ENCODE measurements at regions not wholly inside any gene's neighbourhood (a gene's known extent, or its start where the extent isn't known, plus 50 kb on each side); places are given as distances from the start of the nearest gene placed in this dataset.

- Histone ChIP-seq H3K4me1 (ENCODE audit: control insufficient read depth in 3 of 3, insufficient read depth in 2 of 3, low read depth in 1 of 3, low read length in 2 of 3) (no peaks in the 10 kb centered on the region), H3K4me3 (ENCODE audit: low read depth in 1 of 3, low read length in 3 of 3) (no peak overlapping the region), H3K27me3 (ENCODE audit: control insufficient read depth in 3 of 3, insufficient read depth in 3 of 3, low read length in 3 of 3) (no peaks in the 10 kb centered on the region), H3K36me3 (ENCODE audit: control insufficient read depth in 3 of 3, insufficient read depth in 2 of 3, low read depth in 1 of 3, low read length in 3 of 3) (no peaks in the 10 kb centered on the region), H3K9me3 (ENCODE audit: control insufficient read depth in 2 of 2, insufficient read depth in 1 of 2, low read depth in 1 of 2, low read length in 1 of 2) (peaks cover 0 to 2% of the 10 kb centered on the region in 2 donors), H3K27ac (ENCODE audit: low read depth in 1 of 3, low read length in 2 of 3) (no peak overlapping the region)
- 68 to 80% (median 79%) methylated on average over 4 of the region's 4 CpGs for WGBS, 3 donors
- DNase-seq (no peak), FAIRE-seq (no peak)
Measured at GRCh38 chr16:58831386-58831785, 97.3 kb upstream of the GOT2 start.

- Histone ChIP-seq H3K36me3 (ENCODE audit: control insufficient read depth in 3 of 3, insufficient read depth in 2 of 3, low read depth in 1 of 3, low read length in 3 of 3) (no peaks in the 10 kb centered on the region), H3K4me3 (ENCODE audit: low read depth in 1 of 3, low read length in 3 of 3) (no peak overlapping the region), H3K9me3 (ENCODE audit: control insufficient read depth in 2 of 2, insufficient read depth in 1 of 2, low read depth in 1 of 2, low read length in 1 of 2) (no peaks in the 10 kb centered on the region), H3K27ac (ENCODE audit: low read depth in 1 of 3, low read length in 2 of 3) (no peak overlapping the region), H3K4me1 (ENCODE audit: control insufficient read depth in 3 of 3, insufficient read depth in 2 of 3, low read depth in 1 of 3, low read length in 2 of 3) (no peaks in the 10 kb centered on the region), H3K27me3 (ENCODE audit: control insufficient read depth in 3 of 3, insufficient read depth in 3 of 3, low read length in 3 of 3) (no peaks in the 10 kb centered on the region)
- FAIRE-seq (no peak), DNase-seq (no peak)
- 70 to 81% (median 78%) methylated on average over 8 of the region's 8 CpGs for WGBS, 3 donors
Measured at GRCh38 chr16:58828901-58829545, 94.9 kb upstream of the GOT2 start.

- FAIRE-seq (no peak), DNase-seq (no peak)
- Histone ChIP-seq H3K4me1 (ENCODE audit: control insufficient read depth in 3 of 3, insufficient read depth in 2 of 3, low read depth in 1 of 3, low read length in 2 of 3) (no peaks in the 10 kb centered on the region), H3K36me3 (ENCODE audit: control insufficient read depth in 3 of 3, insufficient read depth in 2 of 3, low read depth in 1 of 3, low read length in 3 of 3) (no peaks in the 10 kb centered on the region), H3K4me3 (ENCODE audit: low read depth in 1 of 3, low read length in 3 of 3) (no peak overlapping the region), H3K27ac (ENCODE audit: low read depth in 1 of 3, low read length in 2 of 3) (no peak overlapping the region), H3K27me3 (ENCODE audit: control insufficient read depth in 3 of 3, insufficient read depth in 3 of 3, low read length in 3 of 3) (no peaks in the 10 kb centered on the region), H3K9me3 (ENCODE audit: control insufficient read depth in 2 of 2, insufficient read depth in 1 of 2, low read depth in 1 of 2, low read length in 1 of 2) (no peaks in the 10 kb centered on the region)
Measured at GRCh38 chr16:58824201-58824600, 90.1 kb upstream of the GOT2 start.

GRCh38 chr16:58821886-58822285, 87.8 kb upstream of the GOT2 start:
- no peaks in the 10 kb centered on the region for H3K9me3 ChIP-seq (ENCODE audit: control insufficient read depth in 2 of 2, insufficient read depth in 1 of 2, low read depth in 1 of 2, low read length in 1 of 2)
- no peak overlapping the region for H3K27ac ChIP-seq (ENCODE audit: low read depth in 1 of 3, low read length in 2 of 3)
- H3K4me1 ChIP-seq (ENCODE audit: control insufficient read depth in 3 of 3, insufficient read depth in 2 of 3, low read depth in 1 of 3, low read length in 2 of 3) = no peaks in the 10 kb centered on the region
- FAIRE-seq = no peak
- H3K27me3 ChIP-seq (ENCODE audit: control insufficient read depth in 3 of 3, insufficient read depth in 3 of 3, low read length in 3 of 3) = no peaks in the 10 kb centered on the region
- no peak overlapping the region for H3K4me3 ChIP-seq (ENCODE audit: low read depth in 1 of 3, low read length in 3 of 3)
- no peak for DNase-seq
- H3K36me3 ChIP-seq (ENCODE audit: control insufficient read depth in 3 of 3, insufficient read depth in 2 of 3, low read depth in 1 of 3, low read length in 3 of 3) = no peaks in the 10 kb centered on the region

GRCh38 chr16:58820411-58820810, 86.3 kb upstream of the GOT2 start:
- no peak overlapping the region for H3K4me3 ChIP-seq (ENCODE audit: low read depth in 1 of 3, low read length in 3 of 3)
- 44 to 65% (median 46%) methylated on average over 1 of the region's 1 CpG for WGBS, 3 donors
- FAIRE-seq = no peak

GRCh38 chr16:58815181-58815888, 81.2 kb upstream of the GOT2 start:
- no peaks in the 10 kb centered on the region for H3K9me3 ChIP-seq (ENCODE audit: control insufficient read depth in 2 of 2, insufficient read depth in 1 of 2, low read depth in 1 of 2, low read length in 1 of 2)
- FAIRE-seq (no peak), DNase-seq (no peak)
- H3K4me1 ChIP-seq (ENCODE audit: control insufficient read depth in 3 of 3, insufficient read depth in 2 of 3, low read depth in 1 of 3, low read length in 2 of 3) = no peaks in the 10 kb centered on the region
- H3K4me3 ChIP-seq (ENCODE audit: low read depth in 1 of 3, low read length in 3 of 3) = no peak overlapping the region
- no peaks in the 10 kb centered on the region for H3K27me3 ChIP-seq (ENCODE audit: control insufficient read depth in 3 of 3, insufficient read depth in 3 of 3, low read length in 3 of 3)
- H3K27ac ChIP-seq (ENCODE audit: low read depth in 1 of 3, low read length in 2 of 3) = no peak overlapping the region
- 65 to 79% (median 77%) methylated on average over 7 of the region's 7 CpGs for WGBS, 3 donors
- H3K36me3 ChIP-seq (ENCODE audit: control insufficient read depth in 3 of 3, insufficient read depth in 2 of 3, low read depth in 1 of 3, low read length in 3 of 3) = no peaks in the 10 kb centered on the region

More at GRCh38 chr16:58820411-58820810, 86.3 kb upstream of the GOT2 start:
- no peaks in the 10 kb centered on the region for H3K27me3 ChIP-seq (ENCODE audit: control insufficient read depth in 3 of 3, insufficient read depth in 3 of 3, low read length in 3 of 3)
- H3K4me1 ChIP-seq (ENCODE audit: control insufficient read depth in 3 of 3, insufficient read depth in 2 of 3, low read depth in 1 of 3, low read length in 2 of 3) = no peaks in the 10 kb centered on the region
- H3K36me3 ChIP-seq (ENCODE audit: control insufficient read depth in 3 of 3, insufficient read depth in 2 of 3, low read depth in 1 of 3, low read length in 3 of 3) = no peaks in the 10 kb centered on the region
- no peaks in the 10 kb centered on the region for H3K9me3 ChIP-seq (ENCODE audit: control insufficient read depth in 2 of 2, insufficient read depth in 1 of 2, low read depth in 1 of 2, low read length in 1 of 2)
- H3K27ac ChIP-seq (ENCODE audit: low read depth in 1 of 3, low read length in 2 of 3) = no peak overlapping the region
- DNase-seq = no peak

- Histone ChIP-seq H3K27ac (ENCODE audit: low read depth in 1 of 3, low read length in 2 of 3) (no peak overlapping the region), H3K9me3 (ENCODE audit: control insufficient read depth in 2 of 2, insufficient read depth in 1 of 2, low read depth in 1 of 2, low read length in 1 of 2) (no peaks in the 10 kb centered on the region), H3K36me3 (ENCODE audit: control insufficient read depth in 3 of 3, insufficient read depth in 2 of 3, low read depth in 1 of 3, low read length in 3 of 3) (no peaks in the 10 kb centered on the region), H3K4me1 (ENCODE audit: control insufficient read depth in 3 of 3, insufficient read depth in 2 of 3, low read depth in 1 of 3, low read length in 2 of 3) (no peaks in the 10 kb centered on the region), H3K27me3 (ENCODE audit: control insufficient read depth in 3 of 3, insufficient read depth in 3 of 3, low read length in 3 of 3) (no peaks in the 10 kb centered on the region), H3K4me3 (ENCODE audit: low read depth in 1 of 3, low read length in 3 of 3) (no peak overlapping the region)
- DNase-seq (peak; percentile 21 to 54), FAIRE-seq (no peak)
- 2 to 5% (median 2%) methylated on average over 12 of the region's 12 CpGs for WGBS, 3 donors
Measured at GRCh38 chr16:58814348-58814801, 80.3 kb upstream of the GOT2 start.

- no peak overlapping the region for H3K4me3 ChIP-seq (ENCODE audit: low read depth in 1 of 3, low read length in 3 of 3)
- FAIRE-seq (no peak), DNase-seq (no peak)
- no peaks in the 10 kb centered on the region for H3K36me3 ChIP-seq (ENCODE audit: control insufficient read depth in 3 of 3, insufficient read depth in 2 of 3, low read depth in 1 of 3, low read length in 3 of 3)
- peaks cover 0 to 4% of the 10 kb centered on the region in 2 donors for H3K9me3 ChIP-seq (ENCODE audit: control insufficient read depth in 2 of 2, insufficient read depth in 1 of 2, low read depth in 1 of 2, low read length in 1 of 2)
- no peaks in the 10 kb centered on the region for H3K4me1 ChIP-seq (ENCODE audit: control insufficient read depth in 3 of 3, insufficient read depth in 2 of 3, low read depth in 1 of 3, low read length in 2 of 3)
- H3K27ac ChIP-seq (ENCODE audit: low read depth in 1 of 3, low read length in 2 of 3) = no peak overlapping the region
- H3K27me3 ChIP-seq (ENCODE audit: control insufficient read depth in 3 of 3, insufficient read depth in 3 of 3, low read length in 3 of 3) = no peaks in the 10 kb centered on the region
- WGBS, 3 donors = 80 to 86% (median 83%) methylated on average over 3 of the region's 3 CpGs
Measured at GRCh38 chr16:58809213-58809612, 75.1 kb upstream of the GOT2 start.

GRCh38 chr16:58807276-58807675, 73.2 kb upstream of the GOT2 start:
- FAIRE-seq = no peak
- H3K4me3 ChIP-seq (ENCODE audit: low read depth in 1 of 3, low read length in 3 of 3) = no peak overlapping the region
- no peaks in the 10 kb centered on the region for H3K27me3 ChIP-seq (ENCODE audit: control insufficient read depth in 3 of 3, insufficient read depth in 3 of 3, low read length in 3 of 3)
- H3K4me1 ChIP-seq (ENCODE audit: control insufficient read depth in 3 of 3, insufficient read depth in 2 of 3, low read depth in 1 of 3, low read length in 2 of 3) = no peaks in the 10 kb centered on the region
- no peak for DNase-seq
- H3K27ac ChIP-seq (ENCODE audit: low read depth in 1 of 3, low read length in 2 of 3) = no peak overlapping the region
- no peaks in the 10 kb centered on the region for H3K36me3 ChIP-seq (ENCODE audit: control insufficient read depth in 3 of 3, insufficient read depth in 2 of 3, low read depth in 1 of 3, low read length in 3 of 3)
- H3K9me3 ChIP-seq (ENCODE audit: control insufficient read depth in 2 of 2, insufficient read depth in 1 of 2, low read depth in 1 of 2, low read length in 1 of 2) = peaks cover 0 to 8% of the 10 kb centered on the region in 2 donors

All from small intestine (tissue), 7 donors.